GM21529 (cell line): ENCODE measurements at regions not wholly inside any gene's neighbourhood (a gene's known extent, or its start where the extent isn't known, plus 50 kb on each side); places are given as distances from the start of the nearest gene placed in this dataset.

Source experiments
- ATAC-seq: cut with Tn5 transposase; IDR thresholded peaks from one replicate; pipeline ENCODE4 v1.9.1; 2021; ENCODE audit not compliant: unreplicated experiment

DNA sequence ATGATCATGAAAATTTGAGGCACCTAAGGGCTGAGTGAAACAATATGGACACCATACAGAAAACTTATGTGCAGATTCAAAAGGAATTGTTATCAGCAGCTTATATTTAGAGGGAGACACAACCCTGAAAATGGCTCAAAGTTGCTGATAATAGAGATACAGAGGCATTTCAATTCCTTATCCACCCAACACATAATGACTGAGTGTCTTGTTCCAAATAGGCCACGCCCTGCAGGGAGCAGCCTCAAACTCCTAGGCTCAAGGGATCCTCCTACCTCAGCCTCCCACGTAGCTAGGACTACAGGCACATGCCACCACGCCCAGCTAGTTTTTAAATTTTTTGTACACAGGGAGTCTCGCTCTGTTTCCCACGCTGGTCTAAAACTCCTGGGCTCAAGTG, 79.0 kb downstream of the LBH start:
- ATAC-seq: no peak

DNA sequence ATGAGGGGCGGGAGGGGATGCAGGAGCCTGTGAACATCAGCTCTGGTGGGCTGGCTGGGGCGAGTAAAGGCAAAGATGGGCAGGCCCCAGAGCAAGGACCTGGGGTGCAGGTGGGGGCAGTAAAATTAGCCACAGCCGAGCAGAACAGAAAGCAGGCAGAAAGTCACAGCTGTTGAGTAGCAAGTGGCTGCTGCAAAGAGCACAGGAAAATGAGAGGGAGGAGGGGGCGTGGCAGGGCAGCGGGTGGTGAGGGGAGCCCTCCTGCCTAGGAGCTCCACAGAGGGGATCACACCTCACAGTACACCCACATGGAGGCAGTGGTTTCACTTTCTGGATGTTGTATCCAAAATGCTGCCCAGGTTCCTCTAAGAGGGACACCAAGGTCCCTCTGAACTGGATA, 79.6 kb downstream of the LBH start:
- peak; percentile 77 for ATAC-seq

DNA sequence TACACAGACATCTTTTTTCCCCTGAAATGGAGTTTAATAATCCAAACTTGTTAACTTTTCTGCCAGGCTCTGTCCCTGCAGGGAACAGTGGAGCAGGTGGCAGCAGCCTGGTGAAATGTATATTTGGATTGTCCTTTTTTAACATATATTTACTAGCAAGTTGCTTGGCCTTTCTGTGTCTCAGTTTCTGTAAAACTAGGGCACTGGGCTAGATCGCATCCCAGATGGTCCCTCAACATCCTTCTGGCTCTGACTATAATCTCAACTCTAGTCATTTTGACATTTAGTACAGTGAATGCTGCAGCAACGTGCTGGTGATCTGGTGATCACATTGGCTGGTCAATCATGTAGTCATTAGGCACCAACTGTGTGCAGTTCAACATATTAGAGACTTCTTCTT, 80.4 kb downstream of the LBH start:
- ATAC-seq: no peak

DNA sequence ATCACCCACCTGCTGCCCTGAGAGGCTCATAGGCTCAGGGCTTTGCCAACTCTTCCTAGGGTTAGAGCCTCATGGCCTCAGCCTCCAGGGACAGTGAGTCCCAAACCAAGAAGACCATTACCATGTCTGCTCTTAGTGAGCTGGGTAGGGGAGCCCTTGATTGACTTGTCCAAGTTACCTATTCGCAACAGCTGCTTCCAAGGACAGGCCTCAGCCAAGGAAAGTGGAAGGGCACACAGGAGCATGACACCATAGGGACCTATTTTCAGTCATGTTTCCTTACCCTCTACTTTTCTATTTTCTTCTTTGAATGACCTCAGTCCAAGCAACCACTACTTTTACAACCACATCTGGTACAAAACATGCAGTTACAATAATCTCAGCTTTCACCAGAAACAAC, 81.6 kb downstream of the LBH start:
- no peak for ATAC-seq

DNA sequence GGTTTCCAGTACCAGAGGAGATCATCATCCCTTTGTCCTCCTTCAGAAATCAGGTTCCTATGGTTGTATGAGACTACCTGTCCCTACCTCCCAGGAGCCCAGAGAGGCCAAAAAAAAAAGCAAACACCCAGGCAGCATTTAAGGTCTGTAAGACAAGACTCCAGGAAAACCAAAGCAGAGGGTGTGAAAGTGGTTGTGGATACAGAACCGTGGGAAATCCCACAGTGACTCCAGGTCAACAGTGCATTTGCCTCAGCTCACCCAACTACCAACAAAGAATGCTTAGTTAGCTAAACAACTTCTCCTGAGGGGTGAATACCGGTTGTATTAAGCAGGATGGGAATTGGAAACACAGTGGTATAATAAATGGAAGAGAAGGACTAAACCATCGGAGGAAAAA, 83.6 kb downstream of the LBH start:
- ATAC-seq: no peak

DNA sequence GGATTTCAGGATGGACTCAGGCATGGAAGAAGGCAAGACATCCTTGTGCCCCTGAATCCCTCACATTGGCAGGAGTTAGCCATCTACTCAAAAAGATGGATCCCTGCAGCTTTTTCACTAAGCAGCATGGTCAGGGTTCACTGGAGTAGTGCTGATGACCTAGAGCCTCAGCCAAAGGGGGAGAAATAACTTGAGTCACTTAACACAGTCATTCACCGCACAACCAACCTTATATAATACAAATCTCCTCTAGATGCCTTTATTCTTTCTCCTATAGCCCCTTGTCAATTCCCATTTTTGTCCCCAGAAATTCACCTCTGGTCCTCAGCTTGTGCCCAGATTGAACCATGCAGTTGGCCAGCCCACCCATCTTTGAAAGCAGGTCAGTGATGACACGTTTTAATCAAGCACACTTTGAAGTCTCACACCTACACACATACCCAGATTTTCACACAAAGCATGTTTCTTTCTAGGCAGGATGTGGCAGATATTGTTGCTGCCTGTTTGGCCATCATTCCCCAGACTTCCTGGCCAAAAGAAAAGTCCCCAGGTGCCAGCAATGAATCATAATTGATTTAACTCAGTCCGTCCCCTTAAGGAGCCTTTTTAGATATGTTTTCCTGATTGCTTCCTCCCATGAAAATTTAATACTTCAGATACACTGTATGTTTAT, 84.2 kb downstream of the LBH start:
- no peak for ATAC-seq

DNA sequence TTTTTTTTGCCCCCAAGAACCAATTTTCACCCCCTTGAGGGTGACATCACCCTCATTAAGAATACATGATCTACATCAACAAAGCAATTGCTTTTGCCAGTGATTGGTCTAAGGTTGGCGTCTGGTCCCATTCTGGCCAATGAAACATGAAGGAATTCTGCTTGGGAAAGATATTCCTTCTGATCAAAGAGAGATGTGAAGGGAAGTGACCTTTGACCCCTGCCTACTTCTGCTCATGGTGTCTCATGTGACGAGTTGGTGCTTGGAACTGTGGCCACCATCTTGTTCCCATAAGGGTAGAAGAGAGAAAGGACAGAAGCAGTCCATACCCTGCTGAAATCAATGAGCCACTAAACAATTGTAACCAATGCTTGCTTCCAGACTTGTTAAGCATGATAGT, 85.1 kb downstream of the LBH start:
- ATAC-seq: no peak

DNA sequence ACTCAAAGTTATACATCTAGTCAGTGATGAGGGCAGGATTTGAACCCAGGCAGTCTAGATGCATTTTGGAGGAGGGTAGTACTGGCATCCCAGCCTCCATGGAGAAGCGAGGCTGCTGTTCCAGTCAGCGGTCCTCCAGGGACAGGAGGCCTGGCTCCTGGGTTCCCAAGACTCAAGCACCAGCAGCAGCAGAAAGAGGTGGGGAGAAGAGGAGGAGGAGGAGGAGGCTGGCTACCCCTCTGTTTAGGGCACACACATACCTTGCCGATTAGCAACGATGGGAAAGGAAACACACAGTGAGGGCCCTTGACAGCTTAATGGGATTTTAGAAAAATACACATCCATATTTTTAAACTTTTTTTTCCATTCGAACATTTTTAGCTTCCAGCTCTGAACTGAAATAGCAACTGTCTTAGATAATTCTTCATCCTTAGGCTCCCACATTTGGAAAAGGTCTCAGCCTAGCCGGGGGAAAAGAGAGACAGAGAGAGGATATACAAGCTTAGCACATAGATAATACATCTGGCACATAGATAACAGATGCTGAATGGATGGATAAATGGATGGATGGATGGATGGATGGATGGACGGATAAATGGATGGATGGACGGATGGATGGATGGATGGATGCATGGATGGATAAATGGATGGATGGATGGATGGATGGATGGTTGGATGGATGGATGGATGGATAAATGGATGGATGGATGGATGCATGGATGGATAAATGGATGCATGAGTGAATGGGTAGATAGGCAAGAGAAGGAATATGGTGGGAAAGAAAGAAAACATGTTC, 87.9 kb downstream of the LBH start:
- ATAC-seq: no peak

DNA sequence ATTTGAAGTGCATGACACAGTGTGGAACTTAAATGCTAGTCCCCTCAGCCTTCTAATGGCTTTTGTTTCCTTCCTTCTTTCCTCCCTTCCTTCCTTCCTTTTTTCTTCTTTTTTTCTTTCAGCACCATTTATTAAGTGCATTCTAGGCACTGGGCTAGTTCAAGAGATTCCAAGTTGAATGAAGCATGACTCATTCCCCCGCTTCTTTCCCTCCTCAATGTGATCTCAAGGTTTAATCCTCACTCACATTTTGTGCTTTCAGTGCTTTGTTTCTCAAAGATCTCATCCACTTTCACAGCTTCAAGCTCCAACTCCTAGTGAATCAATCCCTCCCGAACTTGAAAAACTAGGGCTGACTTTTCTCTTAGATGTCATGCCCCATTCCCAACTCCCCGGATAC, 90.1 kb downstream of the LBH start:
- no peak for ATAC-seq

DNA sequence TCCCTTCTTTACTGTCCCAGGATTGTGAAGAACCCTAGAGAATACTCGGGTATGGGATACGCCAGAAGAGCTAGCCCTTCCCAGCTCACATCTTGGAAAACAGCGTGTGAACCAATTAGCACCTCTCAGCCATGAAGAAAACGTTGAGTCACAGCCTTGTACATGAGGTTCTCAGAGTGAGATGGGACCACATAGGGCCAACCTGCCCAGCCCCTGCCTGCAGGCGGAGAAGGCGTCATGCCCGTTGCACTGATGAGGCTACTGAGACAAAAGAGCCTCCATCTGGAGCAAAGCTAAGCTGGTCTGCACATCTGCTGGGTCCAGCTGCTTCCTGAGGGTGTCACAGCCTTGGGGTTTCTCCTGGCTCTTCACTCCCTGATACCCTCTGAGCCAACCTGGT, 92.2 kb downstream of the LBH start:
- ATAC-seq: no peak

DNA sequence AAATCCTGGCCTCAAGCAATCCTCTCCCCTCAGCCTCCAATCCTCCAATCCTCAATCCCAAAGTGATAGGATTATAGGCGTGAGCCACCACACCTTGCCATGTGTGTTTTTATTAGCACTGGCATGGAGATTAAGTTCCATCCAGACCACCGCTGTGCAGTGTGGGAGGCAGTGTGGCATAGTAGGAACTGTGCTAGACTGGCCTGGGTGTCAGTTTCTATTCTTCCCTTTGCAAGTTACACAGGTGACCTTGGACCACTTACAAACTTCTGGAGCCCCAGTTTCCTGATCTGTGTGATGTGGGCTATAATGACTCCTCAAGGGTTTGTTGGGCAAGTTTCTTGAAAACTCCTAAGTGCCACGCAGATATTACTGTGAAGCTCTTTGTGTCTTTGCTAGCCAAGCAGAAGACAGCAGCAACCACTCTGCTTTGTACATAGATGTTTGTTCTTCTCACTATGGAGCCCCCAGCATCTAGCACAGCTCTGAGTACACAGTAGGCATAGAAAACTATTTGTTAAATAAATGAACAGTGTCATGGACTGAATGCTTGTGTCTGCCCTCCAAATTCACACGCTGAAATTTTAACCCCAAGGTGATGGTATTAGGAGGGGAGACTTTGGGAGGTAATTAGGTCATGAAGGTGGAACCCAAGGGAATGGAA, 93.0 kb downstream of the LBH start:
- ATAC-seq: no peak

DNA sequence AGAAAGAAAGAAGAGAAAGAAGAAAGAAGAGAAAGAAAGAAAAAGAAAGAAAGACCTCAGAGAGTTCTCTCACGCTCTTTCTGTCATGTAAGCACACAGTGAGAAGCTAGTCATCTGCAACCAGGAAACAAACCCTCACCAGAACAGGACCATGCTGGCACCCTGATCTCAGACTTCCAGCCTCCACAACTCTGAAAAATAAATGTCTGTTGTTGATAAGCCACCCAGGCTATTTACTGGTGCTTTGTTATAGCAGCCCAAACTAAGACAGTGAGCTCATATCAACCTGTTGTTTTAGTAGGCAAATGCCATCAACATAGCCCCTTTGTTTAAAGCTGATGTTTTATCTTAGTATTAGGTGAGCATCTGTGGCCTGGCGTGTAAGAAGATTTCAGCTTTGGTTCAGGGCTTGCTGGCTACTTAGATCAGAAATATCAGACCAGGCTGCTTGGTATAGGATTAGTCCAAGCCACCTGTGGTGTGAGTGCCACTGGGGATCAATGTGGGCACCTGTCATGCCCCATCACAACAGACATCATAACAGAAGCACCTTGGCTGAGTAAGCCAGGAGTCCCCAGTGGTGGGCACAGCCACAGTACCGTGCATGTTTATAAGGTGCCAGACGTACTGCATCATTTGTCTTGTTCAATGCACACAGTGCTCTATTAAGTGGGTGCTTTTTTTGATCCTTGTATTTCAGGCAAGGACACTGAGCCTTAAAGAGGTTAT, 94.4 kb downstream of the LBH start:
- no peak for ATAC-seq

DNA sequence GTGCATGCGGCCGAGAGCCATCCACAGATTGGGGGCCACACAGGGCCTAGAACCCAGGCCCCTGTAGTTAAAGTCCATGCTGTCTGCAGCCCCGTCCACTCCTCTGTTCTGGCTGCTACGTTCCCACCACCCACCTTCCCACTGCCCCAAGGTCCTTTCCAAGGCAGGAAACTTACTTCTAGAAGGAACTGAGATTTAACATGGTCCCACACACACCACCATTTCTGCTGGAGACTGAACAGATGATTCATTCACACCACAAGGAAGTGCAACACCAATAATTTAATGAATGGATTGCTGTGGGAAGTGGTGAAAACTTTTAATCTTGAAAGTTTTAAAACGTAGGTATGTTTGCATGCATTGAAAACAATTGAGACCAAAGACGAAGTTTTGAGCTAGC, 95.2 kb downstream of the LBH start:
- no peak for ATAC-seq

DNA sequence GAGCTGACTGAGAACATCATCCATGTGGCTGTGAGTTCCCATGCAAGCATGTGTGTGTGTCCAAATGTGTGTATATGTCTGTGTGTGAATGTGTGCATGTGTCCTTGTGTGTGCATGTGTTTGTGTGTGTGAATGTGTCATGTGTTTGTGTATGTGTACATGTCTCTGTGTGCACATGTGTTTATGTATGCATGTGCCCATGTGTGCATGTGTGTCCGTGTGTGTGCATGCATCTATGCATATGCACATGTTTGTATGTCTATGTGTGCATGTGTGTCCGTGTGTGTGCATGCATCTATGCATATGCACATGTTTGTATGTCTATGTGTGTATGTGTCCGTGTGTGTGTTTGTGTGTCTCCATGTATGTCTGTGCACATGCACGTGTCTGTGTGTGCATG, 99.7 kb downstream of the LBH start:
- ATAC-seq: no peak

DNA sequence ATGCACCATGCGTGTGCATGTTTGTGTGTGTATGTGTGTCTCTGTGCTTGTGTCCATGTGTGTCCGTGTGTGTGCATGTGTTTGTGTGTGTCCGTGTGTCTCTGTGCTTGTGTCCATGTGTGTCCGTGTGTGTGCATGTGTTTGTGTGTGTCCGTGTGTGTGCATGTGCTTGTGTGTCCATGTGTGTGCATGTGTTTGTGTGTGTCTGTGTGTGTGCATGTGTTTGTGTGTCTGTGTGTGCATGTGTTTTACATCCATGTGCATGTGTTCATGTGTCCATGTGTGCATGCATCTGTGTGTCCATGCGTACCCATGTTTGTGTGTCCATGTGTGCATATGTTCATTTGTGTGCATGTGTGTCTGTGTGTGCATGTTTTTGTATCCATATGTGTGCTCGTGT, 100.5 kb downstream of the LBH start:
- no peak for ATAC-seq

DNA sequence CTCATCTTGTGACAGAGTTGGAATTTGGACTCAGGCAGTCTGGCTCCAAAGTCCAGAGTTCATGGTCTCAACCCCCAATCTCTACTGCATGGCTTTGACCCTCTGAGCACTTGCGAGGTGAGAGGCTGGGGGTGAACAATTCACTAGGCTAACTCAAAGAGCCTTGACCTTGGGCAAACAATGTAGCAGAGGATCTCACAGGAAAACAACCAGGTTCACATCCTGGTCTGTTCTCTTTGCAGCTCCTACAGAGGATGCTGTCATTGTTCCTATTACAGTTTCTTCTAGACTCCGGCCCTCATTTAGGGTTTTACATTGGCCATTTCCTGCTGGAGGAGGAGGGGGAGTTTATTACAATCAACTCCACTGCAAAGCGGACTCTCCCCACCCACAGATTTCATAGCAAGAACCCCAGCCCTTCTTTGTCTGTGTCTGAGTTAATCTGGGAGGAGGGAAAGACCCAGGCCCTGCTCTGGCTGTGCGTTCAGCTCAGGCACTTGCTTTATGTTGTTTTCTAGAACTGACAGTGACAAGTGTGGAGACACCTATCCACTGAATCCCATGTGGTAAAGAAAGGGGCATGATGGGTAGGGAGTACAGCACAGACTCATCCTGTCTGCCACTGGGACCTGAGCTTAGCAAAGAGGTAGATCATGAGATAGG, 101.6 kb downstream of the LBH start:
- ATAC-seq: no peak

DNA sequence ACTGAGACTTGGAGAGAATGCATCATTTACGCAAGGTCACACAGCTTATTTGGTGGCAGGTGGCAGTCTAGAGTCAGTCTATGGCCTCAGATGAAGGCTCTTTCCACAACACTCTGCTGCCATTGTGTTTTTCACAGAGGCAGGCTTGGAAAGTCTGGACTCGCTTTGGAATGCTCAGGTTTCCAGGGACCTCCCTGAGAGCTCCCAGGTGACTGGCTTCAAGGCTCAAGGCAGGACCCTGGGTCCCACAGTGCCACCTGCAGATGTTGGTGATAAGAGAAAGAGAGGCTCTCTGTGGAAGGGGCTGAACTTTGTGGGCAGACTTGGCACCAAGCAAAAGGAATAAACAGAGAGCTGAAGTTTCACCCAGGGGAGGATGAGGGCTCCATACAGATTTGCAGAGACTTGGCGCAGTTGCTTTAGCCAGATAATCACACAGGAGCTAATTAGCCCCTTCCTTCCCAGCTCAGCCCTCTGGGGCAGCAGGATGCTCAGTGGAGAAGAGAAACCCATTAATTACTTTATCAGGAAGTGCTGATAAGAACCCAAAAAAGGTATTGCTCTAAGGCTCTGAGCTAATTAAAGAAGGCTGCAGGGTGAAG, 103.5 kb downstream of the LBH start:
- ATAC-seq: no peak

DNA sequence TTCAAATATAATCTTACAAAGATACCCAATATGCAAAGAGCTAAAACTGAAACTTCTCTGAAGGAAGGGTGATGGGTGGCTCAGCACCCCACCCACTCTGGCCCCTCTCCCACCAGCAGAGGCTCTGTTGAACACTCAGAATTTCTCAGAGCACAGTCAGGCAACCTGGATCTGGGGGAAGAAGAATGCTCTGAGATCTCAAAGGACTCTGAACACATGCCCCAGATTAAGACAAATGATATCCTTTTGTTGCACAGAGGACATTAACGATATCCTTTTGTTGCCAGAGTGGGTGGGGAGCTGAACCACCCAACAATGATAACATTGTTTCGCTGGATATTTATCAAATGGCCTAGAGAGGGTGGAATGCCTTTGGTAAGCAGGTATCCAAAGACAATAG, 104.8 kb downstream of the LBH start:
- no peak for ATAC-seq

DNA sequence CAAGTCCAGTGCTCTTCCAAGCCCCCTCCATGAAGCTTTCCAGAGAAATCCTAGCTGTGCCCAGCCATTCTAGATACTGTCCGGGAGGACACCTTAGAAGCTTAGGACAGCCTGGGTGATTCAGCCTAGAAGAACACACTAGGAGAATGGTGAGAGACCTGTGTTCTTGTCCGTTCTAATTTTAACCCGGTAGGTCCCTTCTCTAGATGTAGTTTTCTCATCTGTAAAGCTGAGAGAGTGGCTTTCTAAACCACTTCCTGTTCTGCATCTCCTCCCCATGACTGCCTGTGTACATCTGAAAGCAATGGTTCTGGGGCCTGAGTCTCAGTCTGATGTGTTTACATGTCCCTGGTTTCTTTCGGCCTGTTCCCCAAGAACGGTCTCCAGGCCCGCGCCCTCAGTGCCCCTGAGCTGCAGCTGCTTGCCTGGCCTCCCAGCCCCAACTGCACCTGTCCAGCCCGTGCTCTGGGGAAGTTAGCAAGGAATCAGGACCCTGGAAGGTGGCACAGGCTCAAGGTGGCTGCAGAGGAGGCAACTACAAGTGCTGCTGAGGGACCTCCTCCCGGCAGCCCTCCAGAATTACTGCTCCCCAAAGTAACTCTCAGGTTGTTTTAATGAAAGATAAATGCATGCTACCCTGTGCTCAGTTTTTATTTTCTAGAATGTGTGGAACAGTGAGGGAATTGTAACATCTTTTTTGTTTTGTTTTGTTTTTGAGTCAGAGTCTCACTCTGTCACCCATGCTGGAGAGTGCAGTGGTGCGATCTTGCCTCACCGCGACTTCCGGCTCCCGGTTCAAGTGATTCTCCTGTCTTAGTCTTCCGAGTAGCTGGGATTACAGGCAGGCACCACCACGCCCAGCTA, 105.9 kb downstream of the LBH start:
- peak; percentile 89 for ATAC-seq

DNA sequence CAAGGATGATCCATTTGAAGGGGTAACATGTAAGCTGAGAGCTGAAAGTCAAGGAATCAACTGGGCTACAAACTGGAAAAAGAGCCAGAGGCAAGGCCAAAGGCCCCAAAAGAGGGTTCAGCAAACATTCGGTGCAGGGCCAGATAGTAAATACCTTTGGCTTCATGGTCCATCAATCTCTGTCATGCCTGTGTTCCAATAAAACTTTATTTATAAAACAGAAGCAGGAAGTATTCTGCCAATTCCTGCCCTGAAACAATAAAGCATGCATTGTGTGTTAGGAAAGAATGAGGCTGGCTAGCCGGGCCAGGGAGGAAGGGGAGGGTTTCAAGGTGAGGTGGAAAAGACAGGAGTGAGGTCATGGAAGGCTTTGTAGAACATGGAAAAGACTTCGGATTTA, 107.1 kb downstream of the LBH start:
- no peak for ATAC-seq
